ENCODE measurements at regions not wholly inside any gene's neighbourhood (a gene's known extent, or its start where the extent isn't known, plus 50 kb on each side); places are given as distances from the start of the nearest gene placed in this dataset.

GRCh38 chr2:153387203-153387602 lies 91.4 kb downstream of the RPRM start:
- intact Hi-C loops (cut with micrococcal nuclease; ENCODE audit: unreplicated experiment), result no loop called here
- no peaks in the 10 kb centered on the region for H3K79me2 ChIP-seq (ENCODE audit: low read depth)
- no peaks in the 10 kb centered on the region for H3F3A ChIP-seq (ENCODE audit: insufficient read depth, low read depth)
- H3K27ac ChIP-seq, result no peak overlapping the region
- no TSS peak for BruUV-seq (replicated peaks)
- no peaks in the 10 kb centered on the region for H3K9me3 ChIP-seq (ENCODE audit: insufficient read depth, low read depth)
- POLR2A ChIA-PET (ENCODE audit: unreplicated experiment), result no interaction called here
- H3K4me1 ChIP-seq (replicated peaks; ENCODE audit: insufficient read depth), result no peaks in the 10 kb centered on the region
- no peaks in the 10 kb centered on the region for H3K36me3 ChIP-seq (ENCODE audit: low read depth)
- no peak overlapping the region for H3K4me3 ChIP-seq
- H3K9me2 ChIP-seq (ENCODE audit: insufficient read depth), result no peaks in the 10 kb centered on the region
- H2AFZ ChIP-seq, result no peak overlapping the region
- no peak for TF ChIP-seq EZH2 (IDR thresholded peaks at IDR 0.05; ENCODE audit: low read depth)
- TF ChIP-seq, protein P1, sequence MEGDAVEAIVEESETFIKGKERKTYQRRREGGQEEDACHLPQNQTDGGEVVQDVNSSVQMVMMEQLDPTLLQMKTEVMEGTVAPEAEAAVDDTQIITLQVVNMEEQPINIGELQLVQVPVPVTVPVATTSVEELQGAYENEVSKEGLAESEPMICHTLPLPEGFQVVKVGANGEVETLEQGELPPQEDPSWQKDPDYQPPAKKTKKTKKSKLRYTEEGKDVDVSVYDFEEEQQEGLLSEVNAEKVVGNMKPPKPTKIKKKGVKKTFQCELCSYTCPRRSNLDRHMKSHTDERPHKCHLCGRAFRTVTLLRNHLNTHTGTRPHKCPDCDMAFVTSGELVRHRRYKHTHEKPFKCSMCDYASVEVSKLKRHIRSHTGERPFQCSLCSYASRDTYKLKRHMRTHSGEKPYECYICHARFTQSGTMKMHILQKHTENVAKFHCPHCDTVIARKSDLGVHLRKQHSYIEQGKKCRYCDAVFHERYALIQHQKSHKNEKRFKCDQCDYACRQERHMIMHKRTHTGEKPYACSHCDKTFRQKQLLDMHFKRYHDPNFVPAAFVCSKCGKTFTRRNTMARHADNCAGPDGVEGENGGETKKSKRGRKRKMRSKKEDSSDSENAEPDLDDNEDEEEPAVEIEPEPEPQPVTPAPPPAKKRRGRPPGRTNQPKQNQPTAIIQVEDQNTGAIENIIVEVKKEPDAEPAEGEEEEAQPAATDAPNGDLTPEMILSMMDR (conservative IDR thresholded peaks at IDR 0.05), result no peak
- DNase-seq, result no peak
- no peak overlapping the region for H3K4me2 ChIP-seq
- CTCF ChIA-PET, result no interaction called here
- no peaks in the 10 kb centered on the region for H4K20me1 ChIP-seq (ENCODE audit: insufficient read depth)
- H3K27me3 ChIP-seq (ENCODE audit: insufficient read depth, low read depth), result no peaks in the 10 kb centered on the region

DNA sequence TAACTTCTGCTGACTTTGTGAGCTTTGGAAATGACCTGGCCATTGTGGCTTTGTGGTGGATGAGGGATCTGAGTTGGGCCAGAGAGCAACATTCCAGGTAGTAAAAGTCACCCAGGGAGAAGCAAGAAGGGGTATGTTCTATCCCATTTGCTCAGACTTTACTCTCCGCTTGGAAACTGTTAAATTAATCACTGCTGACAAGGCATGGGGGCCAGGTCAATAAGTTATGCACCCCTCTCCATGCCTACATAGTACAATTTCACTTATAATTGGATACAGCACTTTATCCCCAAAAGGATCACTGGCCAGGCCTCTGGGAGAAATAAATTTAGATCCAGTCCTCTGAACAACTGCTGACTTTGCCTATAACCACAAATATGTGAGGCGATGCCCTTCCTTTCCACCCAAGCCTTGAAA lies 92.1 kb downstream of the RPRM start:
- Histone ChIP-seq H3K4me2 (no peak overlapping the region), H3K79me2 (ENCODE audit: low read depth) (no peaks in the 10 kb centered on the region), H3K27me3 (ENCODE audit: insufficient read depth, low read depth) (no peaks in the 10 kb centered on the region), H3K4me1 (replicated peaks; ENCODE audit: insufficient read depth) (no peaks in the 10 kb centered on the region), H3K4me3 (no peak overlapping the region), H3K36me3 (ENCODE audit: low read depth) (no peaks in the 10 kb centered on the region), H3K9me2 (ENCODE audit: insufficient read depth) (no peaks in the 10 kb centered on the region), H3F3A (ENCODE audit: insufficient read depth, low read depth) (no peaks in the 10 kb centered on the region), H4K20me1 (ENCODE audit: insufficient read depth) (no peaks in the 10 kb centered on the region), H2AFZ (no peak overlapping the region), H3K27ac (no peak overlapping the region), H3K9me3 (ENCODE audit: insufficient read depth, low read depth) (no peaks in the 10 kb centered on the region)
- no peak for DNase-seq
- intact Hi-C loops (cut with micrococcal nuclease; ENCODE audit: unreplicated experiment), result no loop called here
- POLR2A ChIA-PET (ENCODE audit: unreplicated experiment), result no interaction called here
- no TSS peak for BruUV-seq (replicated peaks)
- CTCF ChIA-PET, result no interaction called here
- no peak for TF ChIP-seq EZH2 (IDR thresholded peaks at IDR 0.05; ENCODE audit: low read depth)
- TF ChIP-seq, protein P1 (conservative IDR thresholded peaks at IDR 0.05), result no peak

GRCh38 chr2:153373510-153374279 lies 104.9 kb downstream of the RPRM start:
- no peak overlapping the region for H3K4me2 ChIP-seq
- no peak overlapping the region for H2AFZ ChIP-seq
- intact Hi-C loops (cut with micrococcal nuclease; ENCODE audit: unreplicated experiment), result no loop called here
- ChIA-PET POLR2A (ENCODE audit: unreplicated experiment) (no interaction called here), CTCF (no interaction called here)
- TF ChIP-seq, protein P1 (conservative IDR thresholded peaks at IDR 0.05), result no peak
- TF ChIP-seq EZH2 (IDR thresholded peaks at IDR 0.05; ENCODE audit: low read depth), result no peak
- H3K27me3 ChIP-seq (ENCODE audit: insufficient read depth, low read depth), result no peaks in the 10 kb centered on the region
- H3K4me1 ChIP-seq (replicated peaks; ENCODE audit: insufficient read depth), result no peaks in the 10 kb centered on the region
- no peaks in the 10 kb centered on the region for H3F3A ChIP-seq (ENCODE audit: insufficient read depth, low read depth)
- no peaks in the 10 kb centered on the region for H3K36me3 ChIP-seq (ENCODE audit: low read depth)
- H3K4me3 ChIP-seq, result no peak overlapping the region
- no peak overlapping the region for H3K27ac ChIP-seq
- peaks cover 4% of the 10 kb centered on the region; the same call in 1 of the 2 replicates for H3K9me2 ChIP-seq (ENCODE audit: insufficient read depth)
- DNase-seq, result no peak
- H3K9me3 ChIP-seq (ENCODE audit: insufficient read depth, low read depth), result no peaks in the 10 kb centered on the region
- no peaks in the 10 kb centered on the region for H4K20me1 ChIP-seq (ENCODE audit: insufficient read depth)
- no TSS peak for BruUV-seq (replicated peaks)
- no peaks in the 10 kb centered on the region for H3K79me2 ChIP-seq (ENCODE audit: low read depth)
